SK-N-SH treated with all-trans-retinoic acid at 6 μM for 48 hours (cell line): ENCODE measurements at regions not wholly inside any gene's neighbourhood (a gene's known extent, or its start where the extent isn't known, plus 50 kb on each side); places are given as distances from the start of the nearest gene placed in this dataset.
"Not testable (repeated sequence)": the region's sequence is repeated elsewhere in the genome, so short reads cannot be mapped to it uniquely, and the experiment has no call there.

Experiments used
- ATAC-seq: fragments of 200-7000 bp; cut with Tn5 transposase; 3 replicates; pipeline ENCODE4 v1.9.1; 2020; ENCODE audit warnings: mild to moderate bottlenecking, moderate library complexity
- ARNTL ChIP-seq: fragments of 450-650 bp; formaldehyde crosslinking; IDR thresholded peaks from 2 replicates; pipeline ENCODE4 v1.5.0; 2020; ENCODE audit warnings: low read depth, mild to moderate bottlenecking, moderate library complexity, borderline replicate concordance
- BACH2 ChIP-seq: fragments of 250-450 bp; sonication (Bioruptor Pico); IDR thresholded peaks from 2 replicates; pipeline ENCODE4 v1.9.0; 2021; ENCODE audit warnings: mild to moderate bottlenecking, borderline replicate concordance
- CSDC2 ChIP-seq: fragments of 250-450 bp; sonication (Bioruptor Pico); IDR thresholded peaks from 2 replicates; pipeline ENCODE4 v1.5.0; 2020; ENCODE audit warnings: mild to moderate bottlenecking, moderate library complexity
- ESRRG ChIP-seq: fragments of 250-450 bp; sonication (Bioruptor Pico); IDR thresholded peaks from 2 replicates; pipeline ENCODE4 v1.6.1; 2021; ENCODE audit warnings: mild to moderate bottlenecking
- GLIS3 ChIP-seq: fragments of 250-450 bp; sonication (Bioruptor Pico); IDR thresholded peaks from 2 replicates; pipeline ENCODE4 v1.5.0; 2020; ENCODE audit warnings: mild to moderate bottlenecking, moderate library complexity
- ISL1 ChIP-seq: fragments of 250-450 bp; sonication (Bioruptor Pico); IDR thresholded peaks from 2 replicates; pipeline ENCODE4 v2.1.2; 2022; ENCODE audit warnings: mild to moderate bottlenecking, moderate library complexity
- OSR1 ChIP-seq: fragments of 250-450 bp; sonication (Bioruptor Pico); IDR thresholded peaks from 2 replicates; pipeline ENCODE4 v1.8.0; 2022; ENCODE audit warnings: moderate library complexity, mild to moderate bottlenecking, inconsistent platforms
- PPARA ChIP-seq: fragments of 250-450 bp; sonication (Bioruptor Pico); IDR thresholded peaks from 2 replicates; pipeline ENCODE4 v1.5.0; 2020; ENCODE audit warnings: mild to moderate bottlenecking, borderline replicate concordance
- RARB ChIP-seq: fragments of 250-450 bp; sonication (Bioruptor Pico); IDR thresholded peaks from 2 replicates; pipeline ENCODE4 v1.8.0; 2021; ENCODE audit warnings: mild to moderate bottlenecking, moderate library complexity
- SNAI2 ChIP-seq: fragments of 250-450 bp; sonication (Bioruptor Pico); IDR thresholded peaks from 2 replicates; pipeline ENCODE4 v1.5.0; 2020; ENCODE audit warnings: mild to moderate bottlenecking, moderate library complexity
- TCF4 ChIP-seq: fragments of 250-450 bp; sonication (Bioruptor Pico); IDR thresholded peaks from 2 replicates; pipeline ENCODE4 v1.8.0; 2021; ENCODE audit warnings: mild to moderate bottlenecking, moderate library complexity, borderline replicate concordance
- TOX ChIP-seq: fragments of 250-450 bp; sonication (Bioruptor Pico); IDR thresholded peaks from 2 replicates; pipeline ENCODE4 v1.8.0; 2021; ENCODE audit warnings: mild to moderate bottlenecking, moderate library complexity, borderline replicate concordance
- ZC3H10 ChIP-seq: fragments of 250-450 bp; sonication (Bioruptor Pico); IDR thresholded peaks from 2 replicates; pipeline ENCODE4 v1.5.1; 2021; ENCODE audit warnings: mild to moderate bottlenecking, moderate library complexity
- ZFP30 ChIP-seq: fragments of 450-650 bp; formaldehyde crosslinking; IDR thresholded peaks from 2 replicates; pipeline ENCODE4 v1.5.0; 2022; ENCODE audit warnings: mild to moderate bottlenecking, moderate library complexity
- ZNF565 ChIP-seq: fragments of 450-650 bp; formaldehyde crosslinking; conservative IDR thresholded peaks from 2 replicates; pipeline ENCODE4 v1.5.0; 2020; ENCODE audit warnings: low read depth, mild to moderate bottlenecking, moderate library complexity
- ZNF70 ChIP-seq: fragments of 450-650 bp; formaldehyde crosslinking; IDR thresholded peaks from 2 replicates; pipeline ENCODE4 v1.5.0; 2020; ENCODE audit warnings: mild to moderate bottlenecking, moderate library complexity
- ZNF8 ChIP-seq: fragments of 450-650 bp; formaldehyde crosslinking; IDR thresholded peaks from 2 replicates; pipeline ENCODE4 v1.5.0; 2020; ENCODE audit warnings: mild to moderate bottlenecking, moderate library complexity
- TF ChIP-seq, protein P1 (sequence below): fragments of 250-450 bp; sonication (Bioruptor Pico); IDR thresholded peaks from 2 replicates; pipeline ENCODE4 v1.8.0; 2020; ENCODE audit warnings: mild to moderate bottlenecking, moderate library complexity, borderline replicate concordance
- TF ChIP-seq, protein P2 (sequence below): fragments of 250-450 bp; sonication (Bioruptor Pico); IDR thresholded peaks from 2 replicates; pipeline ENCODE4 v1.5.0; 2020; ENCODE audit warnings: mild to moderate bottlenecking, moderate library complexity
- TF ChIP-seq, protein P3 (sequence below): fragments of 250-450 bp; sonication (Bioruptor Pico); IDR thresholded peaks from 2 replicates; pipeline ENCODE4 v1.8.0; 2021; ENCODE audit warnings: low read depth, mild to moderate bottlenecking, moderate library complexity, borderline replicate concordance

DNA sequence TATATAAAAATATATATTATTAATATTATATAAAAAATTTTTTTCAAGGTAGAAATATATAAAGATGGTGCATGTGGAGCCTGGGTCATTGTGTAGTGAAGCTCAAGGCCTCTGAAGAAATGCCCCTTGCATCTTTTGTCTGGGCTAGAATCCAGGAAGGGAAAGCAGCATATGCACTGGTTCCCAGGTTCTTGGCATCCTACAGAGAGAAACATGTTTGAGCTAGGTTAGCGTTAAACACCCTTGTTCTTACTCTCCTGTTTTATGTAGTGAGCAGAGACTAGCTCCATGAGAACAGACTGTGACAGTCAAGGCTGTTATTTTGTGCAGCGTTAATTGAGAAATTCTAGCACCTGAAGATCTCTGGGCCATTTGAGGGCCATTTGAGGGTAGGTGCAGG, 116.1 kb downstream of the POM121L12 start:
- TF ChIP-seq CSDC2 (no peak), GLIS3 (CRISPR knock-in tag) (no peak), PPARA (CRISPR knock-in tag) (no peak), ESRRG (no peak), ISL1 (CRISPR knock-in tag) (no peak), BACH2 (CRISPR knock-in tag) (no peak), TCF4 (CRISPR knock-in tag) (no peak), ARNTL (CRISPR knock-in tag) (no peak), SNAI2 (CRISPR knock-in tag) (no peak), ZNF565 (CRISPR knock-in tag) (no peak), RARB (CRISPR knock-in tag) (no peak), TOX (no peak), ZNF70 (CRISPR knock-in tag) (no peak), OSR1 (CRISPR knock-in tag) (no peak), ZFP30 (CRISPR knock-in tag) (no peak), ZC3H10 (no peak)
- TF ChIP-seq, protein P1, sequence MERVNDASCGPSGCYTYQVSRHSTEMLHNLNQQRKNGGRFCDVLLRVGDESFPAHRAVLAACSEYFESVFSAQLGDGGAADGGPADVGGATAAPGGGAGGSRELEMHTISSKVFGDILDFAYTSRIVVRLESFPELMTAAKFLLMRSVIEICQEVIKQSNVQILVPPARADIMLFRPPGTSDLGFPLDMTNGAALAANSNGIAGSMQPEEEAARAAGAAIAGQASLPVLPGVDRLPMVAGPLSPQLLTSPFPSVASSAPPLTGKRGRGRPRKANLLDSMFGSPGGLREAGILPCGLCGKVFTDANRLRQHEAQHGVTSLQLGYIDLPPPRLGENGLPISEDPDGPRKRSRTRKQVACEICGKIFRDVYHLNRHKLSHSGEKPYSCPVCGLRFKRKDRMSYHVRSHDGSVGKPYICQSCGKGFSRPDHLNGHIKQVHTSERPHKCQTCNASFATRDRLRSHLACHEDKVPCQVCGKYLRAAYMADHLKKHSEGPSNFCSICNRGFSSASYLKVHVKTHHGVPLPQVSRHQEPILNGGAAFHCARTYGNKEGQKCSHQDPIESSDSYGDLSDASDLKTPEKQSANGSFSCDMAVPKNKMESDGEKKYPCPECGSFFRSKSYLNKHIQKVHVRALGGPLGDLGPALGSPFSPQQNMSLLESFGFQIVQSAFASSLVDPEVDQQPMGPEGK, result no peak
- no peak for ATAC-seq

- ATAC-seq, result not testable (repeated sequence)
Measured at GRCh38 chr7:53187184-53187583, 151.8 kb downstream of the POM121L12 start.

DNA sequence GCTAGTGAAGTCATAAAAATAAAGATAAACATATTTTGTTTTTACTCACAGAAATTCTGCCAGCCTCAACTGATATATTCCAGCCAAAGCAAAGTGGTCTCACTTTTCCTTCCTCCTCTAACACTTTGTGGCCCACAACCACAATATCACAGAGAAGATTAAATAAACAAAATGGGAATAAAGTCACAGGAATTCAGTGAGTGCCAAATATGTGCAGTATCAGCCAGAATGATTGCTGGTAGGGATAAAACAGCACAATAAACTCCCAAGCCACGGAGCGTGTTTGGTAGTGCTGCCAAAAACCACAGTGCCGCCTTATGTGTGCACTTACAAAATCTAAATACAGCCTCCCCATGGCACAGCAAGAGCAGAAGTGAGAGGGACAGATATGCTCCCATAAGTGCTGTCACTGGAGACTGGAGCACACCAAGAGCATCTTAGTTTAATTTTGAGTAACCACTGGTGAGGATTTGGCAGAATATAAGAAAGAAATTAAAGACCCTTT, 155.8 kb downstream of the POM121L12 start:
- no peak for ATAC-seq
- TF ChIP-seq, protein P2, sequence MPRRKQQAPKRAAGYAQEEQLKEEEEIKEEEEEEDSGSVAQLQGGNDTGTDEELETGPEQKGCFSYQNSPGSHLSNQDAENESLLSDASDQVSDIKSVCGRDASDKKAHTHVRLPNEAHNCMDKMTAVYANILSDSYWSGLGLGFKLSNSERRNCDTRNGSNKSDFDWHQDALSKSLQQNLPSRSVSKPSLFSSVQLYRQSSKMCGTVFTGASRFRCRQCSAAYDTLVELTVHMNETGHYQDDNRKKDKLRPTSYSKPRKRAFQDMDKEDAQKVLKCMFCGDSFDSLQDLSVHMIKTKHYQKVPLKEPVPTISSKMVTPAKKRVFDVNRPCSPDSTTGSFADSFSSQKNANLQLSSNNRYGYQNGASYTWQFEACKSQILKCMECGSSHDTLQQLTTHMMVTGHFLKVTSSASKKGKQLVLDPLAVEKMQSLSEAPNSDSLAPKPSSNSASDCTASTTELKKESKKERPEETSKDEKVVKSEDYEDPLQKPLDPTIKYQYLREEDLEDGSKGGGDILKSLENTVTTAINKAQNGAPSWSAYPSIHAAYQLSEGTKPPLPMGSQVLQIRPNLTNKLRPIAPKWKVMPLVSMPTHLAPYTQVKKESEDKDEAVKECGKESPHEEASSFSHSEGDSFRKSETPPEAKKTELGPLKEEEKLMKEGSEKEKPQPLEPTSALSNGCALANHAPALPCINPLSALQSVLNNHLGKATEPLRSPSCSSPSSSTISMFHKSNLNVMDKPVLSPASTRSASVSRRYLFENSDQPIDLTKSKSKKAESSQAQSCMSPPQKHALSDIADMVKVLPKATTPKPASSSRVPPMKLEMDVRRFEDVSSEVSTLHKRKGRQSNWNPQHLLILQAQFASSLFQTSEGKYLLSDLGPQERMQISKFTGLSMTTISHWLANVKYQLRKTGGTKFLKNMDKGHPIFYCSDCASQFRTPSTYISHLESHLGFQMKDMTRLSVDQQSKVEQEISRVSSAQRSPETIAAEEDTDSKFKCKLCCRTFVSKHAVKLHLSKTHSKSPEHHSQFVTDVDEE (CRISPR knock-in tag), result no peak
- TF ChIP-seq ISL1 (CRISPR knock-in tag) (no peak), GLIS3 (CRISPR knock-in tag) (no peak), OSR1 (CRISPR knock-in tag) (no peak), SNAI2 (CRISPR knock-in tag) (no peak), TCF4 (CRISPR knock-in tag) (no peak), ZNF8 (no peak)
- TF ChIP-seq, protein P1, result no peak
- TF ChIP-seq, protein P3, sequence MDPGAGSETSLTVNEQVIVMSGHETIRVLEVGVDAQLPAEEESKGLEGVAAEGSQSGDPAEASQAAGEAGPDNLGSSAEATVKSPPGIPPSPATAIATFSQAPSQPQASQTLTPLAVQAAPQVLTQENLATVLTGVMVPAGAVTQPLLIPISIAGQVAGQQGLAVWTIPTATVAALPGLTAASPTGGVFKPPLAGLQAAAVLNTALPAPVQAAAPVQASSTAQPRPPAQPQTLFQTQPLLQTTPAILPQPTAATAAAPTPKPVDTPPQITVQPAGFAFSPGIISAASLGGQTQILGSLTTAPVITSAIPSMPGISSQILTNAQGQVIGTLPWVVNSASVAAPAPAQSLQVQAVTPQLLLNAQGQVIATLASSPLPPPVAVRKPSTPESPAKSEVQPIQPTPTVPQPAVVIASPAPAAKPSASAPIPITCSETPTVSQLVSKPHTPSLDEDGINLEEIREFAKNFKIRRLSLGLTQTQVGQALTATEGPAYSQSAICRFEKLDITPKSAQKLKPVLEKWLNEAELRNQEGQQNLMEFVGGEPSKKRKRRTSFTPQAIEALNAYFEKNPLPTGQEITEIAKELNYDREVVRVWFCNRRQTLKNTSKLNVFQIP (CRISPR knock-in tag), result no peak

- no peak for TF ChIP-seq ZC3H10
- TF ChIP-seq, protein P2 (CRISPR knock-in tag), result no peak
- no peak for TF ChIP-seq TOX
- ATAC-seq, result no peak
Measured at GRCh38 chr7:53191836-53192443, 156.5 kb downstream of the POM121L12 start.
